Adrenal gland (tissue), 9 donors: ENCODE measurements at regions not wholly inside any gene's neighbourhood (a gene's known extent, or its start where the extent isn't known, plus 50 kb on each side); places are given as distances from the start of the nearest gene placed in this dataset.

ENCODE experiments used
- DNase-seq, 7 donors: peaks; one replicate each; pipeline ENCODE4 v3.0.0-alpha.2; 2019 to 2020
- H3K27ac ChIP-seq, 5 donors: fragments of 200-600 bp; sonication (generic) in 4 of 5; 1 replicate in 3 of 5; 2 replicates in 2 of 5; pipeline versions ENCODE4 v1.5.1 to v1.8.0; 2016 to 2020; ENCODE audit warnings: mild to moderate bottlenecking in 1 of 5
- H3K27me3 ChIP-seq: fragments of 200-600 bp; 2 replicates; pipeline ENCODE4 v1.8.0; 2021
- H3K36me3 ChIP-seq, 2 donors: fragments of 200-600 bp; replicated peaks in 1 of 2; 1 replicate in 1 of 2; 2 replicates in 1 of 2; pipeline versions ENCODE4 v1.5.1 to v1.8.0; 2018 to 2022
- H3K4me1 ChIP-seq, 2 donors: fragments of 200-600 bp; replicated peaks in 1 of 2; 1 replicate in 1 of 2; 2 replicates in 1 of 2; pipeline versions ENCODE4 v1.5.1 to v1.8.0; 2018 to 2021
- H3K4me3 ChIP-seq, 4 donors: fragments of 200-600 bp; sonication (generic) in 3 of 4; one replicate each; pipeline ENCODE4 v1.5.1; 2016 to 2018
- H3K9me3 ChIP-seq, 3 donors: fragments of 200-600 bp; sonication (generic) in 1 of 3; replicated peaks in 1 of 3; 1 replicate in 2 of 3; 2 replicates in 1 of 3; pipeline versions ENCODE4 v1.5.1 to v1.8.0; 2016 to 2021
- CTCF ChIP-seq, 6 experiments: fragments of 450-650 bp in 4 of 6; fragments of 200-600 bp in 2 of 6; sonication (generic) in 1 of 6; IDR thresholded peaks; 1 replicate in 5 of 6; 2 replicates in 1 of 6; pipeline versions ENCODE4 v1.5.1 to v1.8.0; 2016 to 2021; ENCODE audit warnings: antibody characterized with exemption in 6 of 6, mild to moderate bottlenecking in 2 of 6, moderate library complexity in 1 of 6
- POLR2A ChIP-seq, 2 donors: fragments of 450-650 bp; IDR thresholded peaks; one replicate each; pipeline ENCODE4 v1.6.1; 2017; ENCODE audit warnings: antibody characterized with exemption in 2 of 2, mild to moderate bottlenecking in 2 of 2, moderate library complexity in 1 of 2
- WGBS, 4 donors: extraction: QIAGEN DNeasy Blood & Tissue Kit in 2 of 4; methylation state at CpG; one replicate each; pipeline versions ENCODE4 v1.1.5 to v1.1.7; 2013 to 2017; 5-methylcytosine and 5-hydroxymethylcytosine counted together
- intact Hi-C, 2 donors: fragments of 100-400 bp; cut with DNase I; formaldehyde crosslinking; loops; one replicate each; pipeline versions ENCODE4 v1.14.1 to v1.15.0; 2022 to 2023
- donor health status: healthy with polysubstance abuse.
- donor health status: Bipolar disorder and iron deficiency.
- donor health status: DM: yes; HTN: yes; CAD: no.
- donor health status: DM: no; HTN: no; CAD: no.
- donor health status: DM: no; HTN: no; CAD: no.

GRCh38 chr2:13611939-13612338 is 895.2 kb downstream of the TRIB2 start:
- H3K4me1 ChIP-seq = no peaks in the 10 kb centered on the region
- H3K36me3 ChIP-seq = no peaks in the 10 kb centered on the region
- intact Hi-C loops = no loop called here
- TF ChIP-seq POLR2A (IDR thresholded peaks at IDR 0.05) (no peak), CTCF (IDR thresholded peaks at IDR 0.05) (no peak)
- H3K4me3 ChIP-seq = no peak overlapping the region
- DNase-seq = no peak
- no peaks in the 10 kb centered on the region for H3K27me3 ChIP-seq
- H3K27ac ChIP-seq = no peak overlapping the region
- no peaks in the 10 kb centered on the region for H3K9me3 ChIP-seq
- 9 to 19% (median 13%) methylated on average over 1 of the region's 1 CpG for WGBS, 4 donors

GRCh38 chr2:13616059-13616458 is 899.3 kb downstream of the TRIB2 start:
- Histone ChIP-seq H3K4me3 (no peak overlapping the region), H3K27ac (no peak overlapping the region), H3K27me3 (no peaks in the 10 kb centered on the region), H3K4me1 (no peaks in the 10 kb centered on the region), H3K9me3 (no peaks in the 10 kb centered on the region), H3K36me3 (no peaks in the 10 kb centered on the region)
- TF ChIP-seq CTCF (IDR thresholded peaks at IDR 0.05) = no peak
- WGBS, 4 donors = 77 to 92% (median 84%) methylated on average over 14 to 15 of the region's 15 CpGs
- DNase-seq = no peak
- intact Hi-C loops = no loop called here

- intact Hi-C loops = no loop called here
These were observed 899.9 kb downstream of the TRIB2 start for GRCh38 chr2:13616616-13617015.

GRCh38 chr2:13628122-13628521 is 911.4 kb downstream of the TRIB2 start:
- 56 to 89% (median 75%) methylated on average over 1 of the region's 1 CpG for WGBS, 4 donors
- Histone ChIP-seq H3K9me3 (no peaks in the 10 kb centered on the region), H3K36me3 (peaks cover 0 to 3% of the 10 kb centered on the region in 2 donors), H3K4me3 (no peak overlapping the region), H3K4me1 (no peaks in the 10 kb centered on the region), H3K27me3 (no peaks in the 10 kb centered on the region), H3K27ac (no peak overlapping the region)
- intact Hi-C loops = no loop called here
- TF ChIP-seq CTCF (IDR thresholded peaks at IDR 0.05) (no peak), POLR2A (IDR thresholded peaks at IDR 0.05) (no peak)
- DNase-seq = no peak

More at GRCh38 chr2:13616616-13617015, 899.9 kb downstream of the TRIB2 start:
- no peaks in the 10 kb centered on the region for H3K4me1 ChIP-seq
- no peak overlapping the region for H3K27ac ChIP-seq
- 57 to 82% (median 72%) methylated on average over 5 of the region's 5 CpGs for WGBS, 4 donors
- no peak overlapping the region for H3K4me3 ChIP-seq
- H3K9me3 ChIP-seq = no peaks in the 10 kb centered on the region
- H3K36me3 ChIP-seq = no peaks in the 10 kb centered on the region
- TF ChIP-seq POLR2A (IDR thresholded peaks at IDR 0.05) (no peak), CTCF (IDR thresholded peaks at IDR 0.05) (no peak)
- no peaks in the 10 kb centered on the region for H3K27me3 ChIP-seq
- no peak for DNase-seq
